ENCODE measurements at regions not wholly inside any gene's neighbourhood (a gene's known extent, or its start where the extent isn't known, plus 50 kb on each side); places are given as distances from the start of the nearest gene placed in this dataset.

DNA sequence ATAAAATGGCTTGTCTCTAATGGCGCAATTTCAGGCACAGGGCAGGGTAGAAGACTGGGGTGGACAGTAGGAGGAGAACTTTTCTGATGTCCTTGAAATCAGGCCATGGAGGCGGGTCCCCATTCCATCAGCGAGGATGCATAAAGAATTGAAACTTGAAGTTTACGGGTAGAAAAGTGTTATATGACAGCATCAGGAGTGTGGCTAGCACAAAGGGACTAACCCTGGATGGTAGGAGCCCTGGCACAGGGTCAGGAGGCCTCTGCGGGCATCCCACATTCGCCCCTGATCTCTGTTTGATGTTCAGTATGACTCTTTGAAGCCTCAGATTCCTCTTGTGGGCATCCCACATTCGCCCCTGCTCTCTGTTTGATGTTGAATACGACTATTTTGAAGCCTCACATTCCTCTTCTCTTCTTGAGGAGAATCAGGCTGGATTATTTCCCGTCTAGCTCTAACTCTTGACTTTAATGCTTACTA, 94.8 kb upstream of the ADRA1B start:
- TF ChIP-seq CTCF (IDR thresholded peaks at IDR 0.05; ENCODE audit: borderline replicate concordance, extremely low read depth, low read length, poor library complexity, severe bottlenecking) (no peak), EZH2 (IDR thresholded peaks at IDR 0.05; ENCODE audit: borderline replicate concordance, low read depth, low read length, severe bottlenecking) (no peak)
